ENCODE measurements at regions not wholly inside any gene's neighbourhood (a gene's known extent, or its start where the extent isn't known, plus 50 kb on each side); places are given as distances from the start of the nearest gene placed in this dataset.

GRCh38 chr17:77888242-77889134 is 70.0 kb upstream of the TNRC6C start:
- 48 to 53% methylated on average over 13 of the region's 13 CpGs for WGBS, 2 donors
- Histone ChIP-seq H3K4me3 (peak overlapping the region; percentile 14 to 65 (median 50)), H3K9me3 (no peaks in the 10 kb centered on the region), H3K27ac (peak overlapping the region in 9 of 10 donors; percentile 47 to 90 (median 69)), H3K36me3 (no peaks in the 10 kb centered on the region), H3K4me1 (peaks cover 0 to 34% (median 6%) of the 10 kb centered on the region in 9 donors), H3K27me3 (peaks cover 0 to 11% (median 0%) of the 10 kb centered on the region in 7 donors)
- DNase-seq (no peak), ATAC-seq (peak in 2 of 8 donors; percentile 5 to 11)
- no peak for TF ChIP-seq CTCF (IDR thresholded peaks at IDR 0.05)
- intact Hi-C loops (cut with DNase I), result loop anchor here in 7 of 10 donors (2.0 to 10.0 kb wide), 8 partner anchors 54 to 346 kb away; partner anchors contain the start of gene TNRC6C (in 3 of the 7)

GRCh38 chr17:77889135-77889505 is 69.4 kb upstream of the TNRC6C start:
- DNase-seq (no peak), ATAC-seq (no peak)
- no peaks in the 10 kb centered on the region for H3K9me3 ChIP-seq
- no peak overlapping the region for H3K27ac ChIP-seq
- H3K4me3 ChIP-seq, result no peak overlapping the region
- H3K36me3 ChIP-seq, result no peaks in the 10 kb centered on the region
- no peak for TF ChIP-seq CTCF (IDR thresholded peaks at IDR 0.05)
- peaks cover 0 to 11% (median 0%) of the 10 kb centered on the region in 7 donors for H3K27me3 ChIP-seq
- intact Hi-C loops (cut with DNase I), result loop anchor here in 7 of 10 donors (2.0 to 10.0 kb wide), 8 partner anchors 54 to 347 kb away; partner anchors contain the start of gene TNRC6C (in 3 of the 7)
- WGBS, 2 donors, result 94% methylated on average over 4 of the region's 4 CpGs
- peaks cover 0 to 31% (median 6%) of the 10 kb centered on the region in 9 donors for H3K4me1 ChIP-seq

GRCh38 chr17:77889866-77890760 is 68.4 kb upstream of the TNRC6C start:
- Histone ChIP-seq H3K4me1 (peaks cover 0 to 31% (median 6%) of the 10 kb centered on the region in 9 donors), H3K27ac (no peak overlapping the region), H3K27me3 (peaks cover 0 to 11% (median 0%) of the 10 kb centered on the region in 7 donors), H3K4me3 (no peak overlapping the region), H3K36me3 (no peaks in the 10 kb centered on the region), H3K9me3 (no peaks in the 10 kb centered on the region)
- WGBS, 2 donors, result 90% methylated on average over 28 of the region's 28 CpGs
- intact Hi-C loops (cut with DNase I), result loop anchor here in 7 of 10 donors (2.0 to 10.0 kb wide), 8 partner anchors 55 to 348 kb away; partner anchors contain the start of gene TNRC6C (in 3 of the 7)
- no peak for TF ChIP-seq CTCF (IDR thresholded peaks at IDR 0.05)
- ATAC-seq (no peak), DNase-seq (peak in 1 of 2 donors; percentile 7)

GRCh38 chr17:77890771-77891170 is 67.7 kb upstream of the TNRC6C start:
- H3K9me3 ChIP-seq, result no peaks in the 10 kb centered on the region
- no peak overlapping the region for H3K27ac ChIP-seq
- 92 to 97% methylated on average over 3 of the region's 3 CpGs for WGBS, 2 donors
- intact Hi-C loops (cut with DNase I), result no loop called here
- DNase-seq, result peak in 1 of 2 donors; percentile 5
- no peaks in the 10 kb centered on the region for H3K36me3 ChIP-seq
- TF ChIP-seq CTCF (IDR thresholded peaks at IDR 0.05), result no peak
- H3K27me3 ChIP-seq, result peaks cover 0 to 11% (median 0%) of the 10 kb centered on the region in 7 donors
- no peak for ATAC-seq
- H3K4me3 ChIP-seq, result no peak overlapping the region
- H3K4me1 ChIP-seq, result peaks cover 0 to 31% (median 6%) of the 10 kb centered on the region in 9 donors
